GM19043 (cell line): ENCODE measurements at regions not wholly inside any gene's neighbourhood (a gene's known extent, or its start where the extent isn't known, plus 50 kb on each side); places are given as distances from the start of the nearest gene placed in this dataset.

Experiments used
- ATAC-seq: cut with Tn5 transposase; IDR thresholded peaks from one replicate; pipeline ENCODE4 v1.9.1; 2021; ENCODE audit warnings: low read depth; ENCODE audit not compliant: unreplicated experiment

GRCh38 chr1:191290441-191290840 is 812.8 kb upstream of the BRINP3 start:
- ATAC-seq, result no peak

DNA sequence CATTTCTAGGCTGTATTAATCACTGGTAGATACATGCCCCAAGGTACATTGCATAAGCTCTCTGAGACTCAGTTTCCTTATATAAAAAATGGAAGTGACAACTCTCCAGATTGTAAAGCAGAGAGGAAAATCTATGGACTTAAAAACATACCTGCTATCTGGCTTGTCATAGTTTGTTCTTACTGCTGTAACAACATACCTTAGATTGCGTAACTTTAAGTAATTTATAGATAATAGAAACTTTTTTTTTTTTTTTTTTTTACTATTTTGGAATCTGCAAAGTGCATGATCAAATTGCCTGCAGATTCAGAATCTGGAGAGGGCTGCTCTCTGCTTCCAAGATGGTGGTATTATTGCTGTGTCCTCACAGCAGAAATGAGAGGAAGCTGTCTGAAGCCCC is 827.7 kb upstream of the BRINP3 start:
- ATAC-seq, result no peak

DNA sequence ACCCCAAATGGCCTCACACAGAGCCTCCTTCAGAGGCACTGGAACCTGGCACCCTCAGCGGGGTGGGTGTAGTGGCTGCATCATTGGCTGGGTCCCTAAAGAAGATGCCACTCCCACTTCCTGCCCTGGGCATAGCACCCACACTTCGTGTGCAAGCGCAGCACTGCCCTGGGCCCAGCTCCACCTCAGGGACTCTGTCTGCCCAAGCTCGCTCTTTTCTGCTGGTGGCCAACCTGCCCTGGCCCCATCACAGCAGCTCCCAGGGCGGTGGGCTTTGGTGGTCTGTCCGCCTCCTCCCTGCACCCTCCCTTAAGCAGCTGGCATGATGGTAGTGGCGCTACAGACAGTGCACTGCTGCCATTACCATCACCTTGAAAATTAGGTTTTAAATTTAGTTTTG is 829.3 kb upstream of the BRINP3 start:
- no peak for ATAC-seq

DNA sequence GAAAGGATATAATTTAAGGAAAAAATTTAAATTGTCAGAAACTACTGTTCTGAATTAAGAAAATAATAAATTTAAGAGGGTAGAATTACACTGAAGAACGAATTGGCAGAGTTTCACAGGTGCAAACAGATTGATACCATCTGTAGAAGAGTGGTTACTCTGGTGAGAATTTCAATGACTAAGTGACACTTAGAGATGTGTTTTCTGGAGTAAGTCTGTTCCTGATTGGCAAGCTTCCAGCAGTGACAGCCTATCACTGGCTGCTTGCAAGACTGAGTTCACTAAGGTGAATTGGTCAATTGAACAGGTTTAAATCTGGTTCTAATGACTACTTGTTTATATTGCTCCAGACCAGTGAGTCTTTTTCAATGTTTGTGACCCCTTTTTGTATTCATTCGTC is 838.2 kb upstream of the RGS18 start:
- no peak for ATAC-seq

- no peak for ATAC-seq
These were observed 830.4 kb upstream of the RGS18 start for GRCh38 chr1:191327868-191328267.

GRCh38 chr1:191343816-191344215 is 814.4 kb upstream of the RGS18 start:
- no peak for ATAC-seq

DNA sequence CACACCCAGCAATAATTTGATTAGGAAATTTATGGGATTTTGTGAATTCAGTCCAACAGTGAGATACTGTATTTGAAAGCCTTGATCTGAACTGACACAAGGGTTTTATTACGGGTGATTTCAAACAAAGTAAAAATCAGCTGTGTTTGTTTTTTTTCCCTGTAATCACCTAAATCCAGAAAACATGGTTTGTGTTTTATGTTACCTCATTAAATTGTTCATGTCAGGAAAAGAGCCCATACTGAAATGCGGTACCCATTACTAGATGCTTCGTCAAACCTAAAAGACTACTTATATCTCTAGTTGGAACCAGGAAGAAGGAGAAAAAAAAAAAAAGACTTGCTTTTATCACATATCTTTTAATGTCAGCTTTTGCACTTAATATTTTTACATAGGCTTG is 811.9 kb upstream of the RGS18 start:
- ATAC-seq, result no peak

- ATAC-seq, result no peak
These were observed 809.9 kb upstream of the RGS18 start for GRCh38 chr1:191348328-191348727.

DNA sequence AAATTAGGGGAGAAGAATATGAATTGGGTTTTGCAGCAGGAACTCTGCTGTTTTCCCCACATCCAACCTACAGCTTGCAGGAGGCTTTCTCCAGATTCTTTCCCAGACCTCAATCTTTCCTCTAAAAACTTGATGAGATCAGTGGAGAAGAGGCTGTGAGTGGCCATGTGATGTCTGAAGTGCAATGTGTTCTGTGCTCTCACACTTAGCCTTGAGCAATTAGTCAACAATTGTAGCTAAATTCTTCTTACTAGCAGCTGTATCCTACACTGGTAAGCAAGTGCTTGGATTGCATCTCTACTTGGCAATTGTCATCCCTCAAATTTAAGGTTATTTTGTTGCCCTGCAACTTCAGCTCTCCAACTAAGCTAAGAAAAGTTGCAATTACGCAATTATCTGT is 807.3 kb upstream of the RGS18 start:
- no peak for ATAC-seq

DNA sequence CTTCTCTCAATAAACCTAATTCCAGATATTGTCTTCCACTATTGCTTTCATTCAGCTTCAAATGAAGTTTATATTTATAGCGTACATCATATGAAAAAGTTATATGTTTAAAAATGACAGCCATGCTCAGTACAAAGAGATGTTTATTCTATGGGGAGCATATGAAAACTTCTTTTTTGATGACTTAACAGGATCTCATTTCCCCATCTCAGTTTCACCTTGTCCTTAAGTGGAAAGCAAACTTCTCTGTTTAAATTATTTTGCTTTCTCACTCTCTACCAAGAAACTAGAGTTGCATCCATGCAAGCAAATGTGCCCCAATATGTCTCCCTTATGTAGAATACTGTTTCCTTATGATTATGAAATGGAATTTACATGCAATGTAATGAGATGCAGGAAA is 799.5 kb upstream of the RGS18 start:
- ATAC-seq, result no peak

DNA sequence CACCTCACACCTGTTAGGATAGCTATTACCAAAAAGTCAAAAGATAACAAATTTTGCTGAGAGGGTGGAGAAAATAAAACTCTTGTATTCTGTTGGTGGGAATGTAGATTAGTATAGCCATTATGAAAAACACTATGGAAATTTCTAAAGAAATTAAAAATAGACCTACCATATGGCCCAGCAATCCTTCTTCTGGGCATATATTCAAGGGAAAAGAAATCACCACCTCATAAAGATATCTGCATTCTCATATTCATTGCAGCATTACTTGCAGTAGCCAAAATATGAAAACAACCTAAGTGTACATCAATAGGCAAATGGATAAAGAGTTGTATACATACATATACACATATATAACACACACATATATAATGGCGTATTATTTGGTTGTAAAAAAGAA is 791.6 kb upstream of the RGS18 start:
- no peak for ATAC-seq

DNA sequence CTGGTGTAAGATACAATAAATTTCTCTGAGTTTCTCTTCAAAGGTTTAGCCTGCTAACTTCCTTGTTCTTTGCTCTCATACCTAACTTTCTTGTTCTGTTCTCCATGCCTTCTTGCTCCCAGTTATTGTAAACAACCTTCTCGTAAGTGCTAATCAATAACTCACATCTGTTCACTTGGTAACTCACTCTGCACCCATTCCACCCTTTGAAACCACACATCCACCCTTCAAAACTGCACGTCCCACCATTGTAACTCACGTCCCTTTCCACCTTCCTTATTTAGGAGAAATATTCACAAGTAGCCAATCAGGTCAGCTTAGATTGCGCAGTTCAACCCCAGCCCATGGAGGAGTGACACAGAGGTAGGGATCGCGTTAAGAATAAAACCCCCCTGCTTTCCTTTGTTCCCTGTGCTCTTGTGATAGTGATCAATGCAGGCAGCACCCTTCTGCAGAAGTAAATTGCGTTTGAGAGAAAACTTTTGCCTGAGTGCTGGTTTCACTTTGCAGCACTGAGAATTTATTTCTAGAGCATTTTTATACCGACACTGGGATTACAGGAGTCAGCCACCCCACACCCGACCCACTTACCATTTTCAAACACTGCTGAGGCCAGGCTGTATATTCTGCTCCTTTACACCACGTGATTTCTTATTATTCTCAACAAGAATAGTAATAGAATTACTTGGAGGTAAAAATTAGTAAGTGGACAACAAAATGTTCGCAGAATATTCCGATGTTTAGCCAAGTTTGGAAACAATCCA is 789.2 kb upstream of the RGS18 start:
- no peak for ATAC-seq

GRCh38 chr1:191371626-191372025 is 786.6 kb upstream of the RGS18 start:
- ATAC-seq, result no peak

DNA sequence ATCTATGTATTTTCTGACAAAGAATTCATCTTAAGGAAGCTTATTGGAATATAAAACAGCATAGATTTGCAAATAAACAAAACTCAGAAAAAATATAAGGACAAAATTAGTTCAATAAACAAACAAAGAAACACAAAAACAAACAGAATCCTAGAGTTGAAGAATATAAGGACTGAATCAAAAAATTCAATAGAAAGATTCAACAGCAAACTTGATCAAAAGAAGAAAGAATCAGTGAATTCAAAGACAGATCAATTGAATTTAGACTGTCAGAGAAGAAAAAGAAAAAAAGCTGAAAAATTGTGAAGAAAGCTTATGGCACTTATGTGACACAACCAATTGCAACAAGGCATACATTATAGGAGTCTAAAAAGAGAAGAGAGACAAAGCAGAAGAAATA is 770.0 kb upstream of the RGS18 start:
- ATAC-seq, result no peak

DNA sequence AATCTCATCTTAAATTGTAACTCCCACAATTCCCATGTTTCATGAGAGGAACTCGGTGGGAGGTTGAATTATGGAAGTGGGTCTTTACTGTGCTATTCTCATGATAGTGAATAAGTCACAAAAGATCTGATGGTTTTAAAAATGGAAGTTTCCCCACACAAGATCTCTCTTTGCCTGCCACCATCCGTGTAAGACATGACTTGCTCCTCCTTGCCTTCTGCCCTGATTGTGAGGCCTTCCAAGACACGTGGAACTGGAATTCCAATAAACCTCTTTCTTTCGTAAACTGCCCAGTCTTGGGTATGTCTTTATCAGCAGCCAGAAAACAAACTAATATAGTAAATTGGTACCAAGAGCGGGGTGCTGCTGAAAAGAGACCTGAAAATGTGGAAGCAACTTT is 761.6 kb upstream of the RGS18 start:
- ATAC-seq, result no peak

DNA sequence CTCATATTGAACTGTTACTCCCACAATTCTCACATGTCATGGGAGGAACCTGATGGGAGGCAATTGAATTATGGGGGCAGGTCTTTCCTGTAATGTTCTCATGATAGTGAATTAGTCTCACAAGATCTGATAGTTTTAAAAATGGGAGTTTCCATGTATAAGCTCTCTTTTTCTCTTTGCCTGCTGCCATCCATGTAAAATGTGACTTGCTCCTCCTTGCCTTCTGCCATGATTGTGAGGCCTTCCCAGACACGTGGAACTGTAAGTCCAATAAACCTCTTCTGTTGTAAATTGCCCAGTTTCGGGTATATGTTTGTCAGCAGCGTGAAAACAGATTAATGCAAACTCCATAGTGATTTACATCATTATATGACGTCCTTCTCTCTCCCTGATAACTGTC is 759.7 kb upstream of the RGS18 start:
- ATAC-seq, result no peak

- ATAC-seq, result no peak
These were observed 752.8 kb upstream of the RGS18 start for GRCh38 chr1:191405417-191405816.

GRCh38 chr1:191414981-191415640 is 743.2 kb upstream of the RGS18 start:
- ATAC-seq, result no peak

DNA sequence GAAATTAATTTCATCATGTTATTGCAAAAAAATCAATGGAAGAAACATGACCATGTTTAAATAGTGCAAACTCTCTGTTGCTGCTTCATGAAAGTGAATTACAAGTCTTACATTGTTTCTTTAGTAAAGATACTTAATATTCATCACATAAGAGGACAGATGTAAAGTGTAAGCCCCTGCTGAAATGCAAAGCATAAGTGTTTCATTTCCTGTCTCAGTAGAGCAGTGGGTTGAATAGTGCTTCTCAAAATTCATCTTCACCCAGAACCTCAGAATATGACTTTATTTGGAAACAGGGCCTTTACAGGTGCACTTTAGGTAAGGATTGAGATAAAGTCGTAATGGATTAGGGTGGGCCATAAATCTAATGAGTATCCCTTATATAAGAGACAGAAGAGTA is 738.4 kb upstream of the RGS18 start:
- ATAC-seq, result no peak

DNA sequence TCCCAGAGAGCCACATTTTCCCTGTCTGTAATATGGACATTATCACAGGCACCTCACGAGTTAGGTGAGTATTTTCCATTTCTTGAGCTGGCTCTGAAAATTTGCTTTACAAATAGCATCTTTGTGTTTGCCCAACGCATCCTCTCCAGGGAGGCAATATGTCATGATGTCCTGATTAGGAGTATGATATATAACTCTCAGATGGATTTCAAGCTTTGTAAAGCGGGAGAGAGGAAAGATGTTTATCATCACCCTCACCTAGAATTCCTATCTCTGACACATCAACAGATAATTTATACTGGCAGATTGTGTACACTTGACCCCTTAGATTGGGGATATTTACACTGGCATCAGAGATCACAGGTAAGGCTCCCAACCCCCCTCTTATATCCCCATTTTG is 730.7 kb upstream of the RGS18 start:
- no peak for ATAC-seq

DNA sequence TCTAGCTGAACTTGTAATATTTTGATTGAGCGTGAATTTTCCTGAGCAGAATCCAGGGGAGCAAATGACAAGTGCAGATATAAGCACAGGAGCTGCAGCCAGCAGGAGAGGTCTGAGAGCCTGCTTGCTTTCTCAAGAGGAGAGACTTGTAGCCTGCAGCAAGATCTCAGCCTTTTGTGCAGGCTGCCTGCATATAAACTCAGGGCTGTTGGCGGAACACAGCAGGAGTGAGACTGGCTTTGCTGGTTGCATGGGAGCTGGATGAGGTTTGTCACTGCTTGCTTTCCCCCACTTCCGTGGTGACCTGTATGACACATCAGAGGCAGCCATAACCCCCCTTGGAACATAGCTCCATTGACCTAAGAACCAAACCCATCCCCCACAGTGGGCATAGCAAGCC is 725.4 kb upstream of the RGS18 start:
- no peak for ATAC-seq

DNA sequence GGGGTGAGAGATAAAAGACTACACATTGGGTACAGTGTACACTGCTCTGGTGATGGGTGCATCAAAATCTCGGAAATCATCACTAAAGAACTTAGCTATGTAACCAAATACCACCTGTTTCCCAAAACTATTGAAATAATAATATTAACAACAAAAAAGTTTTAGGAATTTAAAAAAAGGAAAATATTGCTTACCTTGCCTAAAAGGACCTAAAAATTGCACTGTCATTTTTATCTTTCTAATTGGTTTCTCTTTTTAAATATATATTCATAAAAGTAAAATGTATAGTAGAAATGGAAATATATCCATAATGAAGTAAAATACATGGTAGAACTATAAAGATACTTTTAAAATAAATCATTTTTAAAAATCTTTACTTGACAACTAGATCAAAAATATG is 719.3 kb upstream of the RGS18 start:
- no peak for ATAC-seq
